HCT116 (cell line): ENCODE measurements at regions not wholly inside any gene's neighbourhood (a gene's known extent, or its start where the extent isn't known, plus 50 kb on each side); places are given as distances from the start of the nearest gene placed in this dataset.

Experiments
- JUND ChIP-seq: IDR thresholded peaks from 2 replicates; pipeline ENCODE4 v1.6.1; 2012
- POLR2A ChIP-seq: IDR thresholded peaks from 2 replicates; pipeline ENCODE4 v1.7.0; 2011; ENCODE audit warnings: borderline replicate concordance; ENCODE audit not compliant: insufficient read depth, insufficient read length; ENCODE audit errors: extremely low read depth
- POLR2AphosphoS5 ChIP-seq: IDR thresholded peaks from 2 replicates; pipeline ENCODE4 v1.6.1; 2011; ENCODE audit warnings: mild to moderate bottlenecking, low read depth, low read length, moderate library complexity
- SP1 ChIP-seq: IDR thresholded peaks from 2 replicates; pipeline ENCODE4 v1.6.1; 2012; ENCODE audit warnings: low read depth
- TCF7L2 ChIP-seq: IDR thresholded peaks from 2 replicates; pipeline ENCODE4 v1.7.0; 2011; ENCODE audit warnings: borderline replicate concordance, inconsistent platforms; ENCODE audit not compliant: insufficient read depth, insufficient read length; ENCODE audit errors: extremely low read depth
- YY1 ChIP-seq: IDR thresholded peaks from 2 replicates; pipeline ENCODE4 v1.6.1; 2011; ENCODE audit warnings: low read length, low read depth, moderate library complexity, mild to moderate bottlenecking; ENCODE audit not compliant: insufficient replicate concordance; ENCODE audit errors: extremely low read depth
- ZNF274 ChIP-seq: fragments of 200-500 bp; sonication (Bioruptor generic); IDR thresholded peaks from 2 replicates; pipeline ENCODE4 v1.6.1; 2014; ENCODE audit warnings: mild to moderate bottlenecking, low read depth, low read length, inconsistent platforms
- TF ChIP-seq, protein P1 (sequence below), 3 experiments: fragments of 200-600 bp in 1 of 3; sonication (generic) in 1 of 3; IDR thresholded peaks in 2 of 3; conservative IDR thresholded peaks in 1 of 3; 2 replicates each; pipeline ENCODE4 v1.5.1; 2012 to 2017; ENCODE audit warnings: low read depth in 2 of 3, low read length in 2 of 3, antibody characterized with exemption in 1 of 3, borderline replicate concordance in 1 of 3, control low read depth in 1 of 3, mild to moderate bottlenecking in 1 of 3, mixed read lengths in 1 of 3, mixed run types in 1 of 3, moderate library complexity in 1 of 3; ENCODE audit not compliant: insufficient read depth in 1 of 3
- TF ChIP-seq, protein P2 (sequence below): IDR thresholded peaks from 2 replicates; pipeline ENCODE4 v1.6.1; 2012; ENCODE audit warnings: low read depth
- TF ChIP-seq, protein P3 (sequence below): IDR thresholded peaks from 2 replicates; pipeline ENCODE4 v1.6.1; 2011; ENCODE audit warnings: mild to moderate bottlenecking, low read length, moderate library complexity; ENCODE audit not compliant: insufficient replicate concordance; ENCODE audit errors: extremely low read depth

DNA sequence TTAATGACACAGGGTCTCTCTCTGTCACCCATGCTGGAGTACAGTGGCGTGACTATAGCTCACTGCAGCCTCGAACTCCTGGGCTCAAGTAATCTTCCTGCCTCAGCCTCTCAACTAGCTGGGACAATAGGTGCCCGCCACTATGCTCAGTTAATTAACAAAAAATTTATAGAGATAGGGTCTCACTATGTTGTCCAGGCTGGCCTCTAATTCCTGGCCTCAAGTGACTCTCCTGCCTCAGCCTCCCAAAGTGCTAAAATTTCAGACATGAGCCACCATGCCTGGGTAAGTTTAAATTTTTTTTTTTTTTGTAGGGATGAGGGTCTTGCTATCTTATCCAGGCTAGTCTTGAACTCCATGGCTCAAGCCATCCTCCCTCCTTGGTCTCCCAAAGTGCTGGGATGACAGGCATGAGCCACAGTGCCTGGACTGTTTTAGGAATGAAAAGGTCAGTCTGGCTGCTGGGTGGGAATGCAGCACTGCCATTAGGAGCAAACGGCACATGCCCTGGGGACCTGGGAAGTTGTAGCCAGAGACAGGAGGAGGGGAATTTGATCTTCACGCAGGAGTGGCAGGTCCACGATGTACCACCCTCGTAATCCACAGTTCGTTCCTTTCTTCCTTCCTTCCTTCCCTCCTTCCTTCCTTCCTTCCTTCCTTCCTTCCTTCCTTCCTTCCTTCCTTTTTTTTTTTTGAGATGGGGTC is 106.7 kb downstream of the HAPSTR1 start:
- TF ChIP-seq, protein P1, sequence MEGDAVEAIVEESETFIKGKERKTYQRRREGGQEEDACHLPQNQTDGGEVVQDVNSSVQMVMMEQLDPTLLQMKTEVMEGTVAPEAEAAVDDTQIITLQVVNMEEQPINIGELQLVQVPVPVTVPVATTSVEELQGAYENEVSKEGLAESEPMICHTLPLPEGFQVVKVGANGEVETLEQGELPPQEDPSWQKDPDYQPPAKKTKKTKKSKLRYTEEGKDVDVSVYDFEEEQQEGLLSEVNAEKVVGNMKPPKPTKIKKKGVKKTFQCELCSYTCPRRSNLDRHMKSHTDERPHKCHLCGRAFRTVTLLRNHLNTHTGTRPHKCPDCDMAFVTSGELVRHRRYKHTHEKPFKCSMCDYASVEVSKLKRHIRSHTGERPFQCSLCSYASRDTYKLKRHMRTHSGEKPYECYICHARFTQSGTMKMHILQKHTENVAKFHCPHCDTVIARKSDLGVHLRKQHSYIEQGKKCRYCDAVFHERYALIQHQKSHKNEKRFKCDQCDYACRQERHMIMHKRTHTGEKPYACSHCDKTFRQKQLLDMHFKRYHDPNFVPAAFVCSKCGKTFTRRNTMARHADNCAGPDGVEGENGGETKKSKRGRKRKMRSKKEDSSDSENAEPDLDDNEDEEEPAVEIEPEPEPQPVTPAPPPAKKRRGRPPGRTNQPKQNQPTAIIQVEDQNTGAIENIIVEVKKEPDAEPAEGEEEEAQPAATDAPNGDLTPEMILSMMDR (IDR thresholded peaks at IDR 0.05 in 2 of 3, conservative IDR thresholded peaks at IDR 0.05 in 1 of 3; ENCODE audit: borderline replicate concordance in 1 of 3, insufficient read depth in 1 of 3, low read depth in 2 of 3, low read length in 2 of 3), result no peak
- TF ChIP-seq POLR2A, result no peak
- TF ChIP-seq YY1, result no peak
- TF ChIP-seq, protein P2, sequence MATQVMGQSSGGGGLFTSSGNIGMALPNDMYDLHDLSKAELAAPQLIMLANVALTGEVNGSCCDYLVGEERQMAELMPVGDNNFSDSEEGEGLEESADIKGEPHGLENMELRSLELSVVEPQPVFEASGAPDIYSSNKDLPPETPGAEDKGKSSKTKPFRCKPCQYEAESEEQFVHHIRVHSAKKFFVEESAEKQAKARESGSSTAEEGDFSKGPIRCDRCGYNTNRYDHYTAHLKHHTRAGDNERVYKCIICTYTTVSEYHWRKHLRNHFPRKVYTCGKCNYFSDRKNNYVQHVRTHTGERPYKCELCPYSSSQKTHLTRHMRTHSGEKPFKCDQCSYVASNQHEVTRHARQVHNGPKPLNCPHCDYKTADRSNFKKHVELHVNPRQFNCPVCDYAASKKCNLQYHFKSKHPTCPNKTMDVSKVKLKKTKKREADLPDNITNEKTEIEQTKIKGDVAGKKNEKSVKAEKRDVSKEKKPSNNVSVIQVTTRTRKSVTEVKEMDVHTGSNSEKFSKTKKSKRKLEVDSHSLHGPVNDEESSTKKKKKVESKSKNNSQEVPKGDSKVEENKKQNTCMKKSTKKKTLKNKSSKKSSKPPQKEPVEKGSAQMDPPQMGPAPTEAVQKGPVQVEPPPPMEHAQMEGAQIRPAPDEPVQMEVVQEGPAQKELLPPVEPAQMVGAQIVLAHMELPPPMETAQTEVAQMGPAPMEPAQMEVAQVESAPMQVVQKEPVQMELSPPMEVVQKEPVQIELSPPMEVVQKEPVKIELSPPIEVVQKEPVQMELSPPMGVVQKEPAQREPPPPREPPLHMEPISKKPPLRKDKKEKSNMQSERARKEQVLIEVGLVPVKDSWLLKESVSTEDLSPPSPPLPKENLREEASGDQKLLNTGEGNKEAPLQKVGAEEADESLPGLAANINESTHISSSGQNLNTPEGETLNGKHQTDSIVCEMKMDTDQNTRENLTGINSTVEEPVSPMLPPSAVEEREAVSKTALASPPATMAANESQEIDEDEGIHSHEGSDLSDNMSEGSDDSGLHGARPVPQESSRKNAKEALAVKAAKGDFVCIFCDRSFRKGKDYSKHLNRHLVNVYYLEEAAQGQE, result no peak
- TF ChIP-seq ZNF274, result no peak
- no peak for TF ChIP-seq SP1
- TF ChIP-seq, protein P3, sequence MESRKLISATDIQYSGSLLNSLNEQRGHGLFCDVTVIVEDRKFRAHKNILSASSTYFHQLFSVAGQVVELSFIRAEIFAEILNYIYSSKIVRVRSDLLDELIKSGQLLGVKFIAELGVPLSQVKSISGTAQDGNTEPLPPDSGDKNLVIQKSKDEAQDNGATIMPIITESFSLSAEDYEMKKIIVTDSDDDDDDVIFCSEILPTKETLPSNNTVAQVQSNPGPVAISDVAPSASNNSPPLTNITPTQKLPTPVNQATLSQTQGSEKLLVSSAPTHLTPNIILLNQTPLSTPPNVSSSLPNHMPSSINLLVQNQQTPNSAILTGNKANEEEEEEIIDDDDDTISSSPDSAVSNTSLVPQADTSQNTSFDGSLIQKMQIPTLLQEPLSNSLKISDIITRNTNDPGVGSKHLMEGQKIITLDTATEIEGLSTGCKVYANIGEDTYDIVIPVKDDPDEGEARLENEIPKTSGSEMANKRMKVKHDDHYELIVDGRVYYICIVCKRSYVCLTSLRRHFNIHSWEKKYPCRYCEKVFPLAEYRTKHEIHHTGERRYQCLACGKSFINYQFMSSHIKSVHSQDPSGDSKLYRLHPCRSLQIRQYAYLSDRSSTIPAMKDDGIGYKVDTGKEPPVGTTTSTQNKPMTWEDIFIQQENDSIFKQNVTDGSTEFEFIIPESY, result no peak
- TF ChIP-seq POLR2AphosphoS5, result no peak
- no peak for TF ChIP-seq TCF7L2
- no peak for TF ChIP-seq JUND
